Thymus (tissue), 11 donors: ENCODE measurements at regions not wholly inside any gene's neighbourhood (a gene's known extent, or its start where the extent isn't known, plus 50 kb on each side); places are given as distances from the start of the nearest gene placed in this dataset.
"Not testable (repeated sequence)": the region's sequence is repeated elsewhere in the genome, so short reads cannot be mapped to it uniquely, and the experiment has no call there.

Experiments
- DNase-seq, 9 donors: peaks; one replicate each; pipeline ENCODE4 v3.0.0-alpha.2; 2013; ENCODE audit warnings: low spot score in 9 of 9, low read depth in 6 of 9, missing footprints in 1 of 9
- H3K27ac ChIP-seq, 2 donors: one replicate each; pipeline ENCODE4 v1.5.1; 2013; ENCODE audit warnings: control low read depth in 1 of 2, low read depth in 1 of 2, low read length in 1 of 2, mild to moderate bottlenecking in 1 of 2, moderate library complexity in 1 of 2
- H3K27me3 ChIP-seq, 2 donors: one replicate each; pipeline ENCODE4 v1.5.1; 2013; ENCODE audit warnings: low read length in 1 of 2; ENCODE audit not compliant: control insufficient read depth in 2 of 2, insufficient read depth in 1 of 2
- H3K36me3 ChIP-seq, 2 donors: one replicate each; pipeline ENCODE4 v1.5.1; 2013; ENCODE audit warnings: low read length in 1 of 2, mild to moderate bottlenecking in 1 of 2, moderate library complexity in 1 of 2; ENCODE audit not compliant: control insufficient read depth in 2 of 2, insufficient read depth in 2 of 2
- H3K4me1 ChIP-seq, 2 donors: one replicate each; pipeline ENCODE4 v1.5.1; 2013; ENCODE audit warnings: low read length in 2 of 2; ENCODE audit not compliant: control insufficient read depth in 2 of 2, insufficient read depth in 2 of 2
- H3K4me3 ChIP-seq, 2 donors: one replicate each; pipeline ENCODE4 v1.5.1; 2013; ENCODE audit warnings: low read length in 2 of 2, control low read depth in 1 of 2, mild to moderate bottlenecking in 1 of 2
- H3K9me3 ChIP-seq, 2 donors: one replicate each; pipeline ENCODE4 v1.5.1; 2013; ENCODE audit warnings: low read length in 1 of 2, mild to moderate bottlenecking in 1 of 2; ENCODE audit not compliant: control insufficient read depth in 2 of 2, insufficient read depth in 1 of 2
- WGBS: extraction: QIAGEN DNeasy Blood & Tissue Kit; methylation state at CpG from one replicate; pipeline ENCODE4 v1.1.7; 2013; 5-methylcytosine and 5-hydroxymethylcytosine counted together
- donor health status: healthy.

- 94% methylated on average over 4 of the region's 4 CpGs for WGBS
- H3K27ac ChIP-seq, H3K4me3 ChIP-seq, DNase-seq, H3K36me3 ChIP-seq, H3K9me3 ChIP-seq: not testable (repeated sequence)
- Histone ChIP-seq H3K4me1 (peaks cover 0 to 12% of the 10 kb centered on the region in 2 donors), H3K27me3 (peaks cover 0 to 13% of the 10 kb centered on the region in 2 donors)
Observed at GRCh38 chr20:17891131-17891530, 77.5 kb downstream of the SNX5 start.

DNA sequence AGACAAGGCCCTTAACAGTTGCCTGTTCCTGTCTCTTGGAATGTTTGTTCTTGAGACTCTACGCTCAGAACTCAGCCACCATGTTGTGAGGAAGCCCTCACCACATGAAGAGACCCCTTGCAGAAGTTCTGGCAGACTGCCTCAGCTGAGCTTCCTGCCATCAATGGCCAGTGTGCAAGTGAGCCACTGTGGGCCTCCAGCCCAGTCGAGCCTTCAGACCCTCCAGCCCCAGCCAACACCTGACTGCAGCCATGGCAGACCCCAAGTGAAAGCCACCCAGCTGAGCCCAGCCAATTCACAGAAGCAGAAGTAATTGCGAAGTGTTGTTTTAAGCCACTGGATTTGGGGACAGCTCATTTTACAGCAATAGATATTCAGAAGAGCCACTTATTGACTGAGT is 78.3 kb downstream of the SNX5 start:
- no peak for DNase-seq
- H3K27me3 ChIP-seq: peaks cover 0 to 5% of the 10 kb centered on the region in 2 donors
- 95% methylated on average over 3 of the region's 3 CpGs for WGBS
- no peaks in the 10 kb centered on the region for H3K36me3 ChIP-seq
- no peak overlapping the region for H3K27ac ChIP-seq
- peaks cover 3 to 6% of the 10 kb centered on the region in 2 donors for H3K9me3 ChIP-seq
- peaks cover 0 to 4% of the 10 kb centered on the region in 2 donors for H3K4me1 ChIP-seq
- no peak overlapping the region for H3K4me3 ChIP-seq

DNA sequence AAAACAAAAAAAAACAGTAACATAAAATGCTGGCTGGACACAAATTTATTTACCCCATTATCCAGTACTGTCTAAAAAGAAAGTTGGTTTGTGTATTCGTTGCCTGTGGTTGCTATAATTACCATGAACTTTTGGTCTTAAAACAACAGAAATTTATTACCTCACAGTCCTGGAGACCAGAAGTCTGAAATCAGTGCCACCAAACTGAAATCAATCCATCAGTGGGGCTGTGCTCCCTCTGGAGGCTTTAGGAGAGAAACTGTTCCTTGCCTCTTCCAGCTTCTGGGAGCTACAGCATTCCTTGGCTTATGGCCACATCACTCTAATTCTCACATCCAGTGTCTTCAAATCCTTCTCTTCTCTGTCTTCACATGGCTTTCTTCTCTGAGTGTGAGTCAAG is 79.4 kb downstream of the SNX5 start:
- peaks cover 0 to 2% of the 10 kb centered on the region in 2 donors for H3K4me1 ChIP-seq
- WGBS: 89% methylated on average over 1 of the region's 1 CpG
- H3K36me3 ChIP-seq: no peaks in the 10 kb centered on the region
- peaks cover 3 to 6% of the 10 kb centered on the region in 2 donors for H3K9me3 ChIP-seq
- H3K4me3 ChIP-seq: no peak overlapping the region
- DNase-seq: no peak
- H3K27ac ChIP-seq: no peak overlapping the region
- no peaks in the 10 kb centered on the region for H3K27me3 ChIP-seq

DNA sequence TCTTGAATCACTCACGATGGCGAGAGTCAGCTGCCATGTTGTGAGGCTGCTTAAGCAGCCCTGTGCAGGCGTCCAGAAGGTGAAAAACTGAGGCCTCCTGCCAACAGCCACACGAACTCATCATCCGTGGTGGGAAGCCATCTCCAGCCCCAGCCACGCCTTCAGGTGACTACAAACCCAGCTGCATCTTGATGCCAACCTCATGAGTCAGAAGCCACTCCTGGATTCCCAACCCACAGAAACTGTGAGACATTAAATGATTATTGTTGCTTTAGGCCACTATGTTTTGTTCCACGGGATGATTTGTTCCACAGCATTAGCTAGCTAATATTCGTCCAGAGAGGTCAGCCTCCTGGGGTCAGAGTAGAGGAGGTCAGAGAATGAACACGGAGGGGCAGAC is 80.5 kb downstream of the SNX5 start:
- Histone ChIP-seq H3K27me3 (no peaks in the 10 kb centered on the region), H3K4me1 (peaks cover 0 to 2% of the 10 kb centered on the region in 2 donors), H3K4me3 (no peak overlapping the region), H3K36me3 (no peaks in the 10 kb centered on the region), H3K9me3 (peaks cover 3 to 6% of the 10 kb centered on the region in 2 donors), H3K27ac (no peak overlapping the region)
- 67% methylated on average over 9 of the region's 9 CpGs for WGBS
- no peak for DNase-seq

- no peaks in the 10 kb centered on the region for H3K36me3 ChIP-seq
- DNase-seq: no peak
- H3K27ac ChIP-seq: no peak overlapping the region
- no peaks in the 10 kb centered on the region for H3K27me3 ChIP-seq
- H3K4me1 ChIP-seq: peaks cover 0 to 2% of the 10 kb centered on the region in 2 donors
- WGBS: 95% methylated on average over 10 of the region's 10 CpGs
- peaks cover 3 to 6% of the 10 kb centered on the region in 2 donors for H3K9me3 ChIP-seq
- H3K4me3 ChIP-seq: no peak overlapping the region
Observed at GRCh38 chr20:17887331-17888030, 81.1 kb downstream of the SNX5 start.

GRCh38 chr20:17885544-17885943 is 83.0 kb downstream of the SNX5 start:
- no peaks in the 10 kb centered on the region for H3K36me3 ChIP-seq
- no peak for DNase-seq
- peaks cover 3 to 6% of the 10 kb centered on the region in 2 donors for H3K9me3 ChIP-seq
- H3K27ac ChIP-seq: no peak overlapping the region
- 42% methylated on average over 4 of the region's 4 CpGs for WGBS
- peaks cover 0 to 2% of the 10 kb centered on the region in 2 donors for H3K4me1 ChIP-seq
- H3K27me3 ChIP-seq: no peaks in the 10 kb centered on the region
- H3K4me3 ChIP-seq: no peak overlapping the region

- no peaks in the 10 kb centered on the region for H3K27me3 ChIP-seq
- no peak overlapping the region for H3K27ac ChIP-seq
- H3K36me3 ChIP-seq: no peaks in the 10 kb centered on the region
- H3K4me1 ChIP-seq: peaks cover 0 to 2% of the 10 kb centered on the region in 2 donors
- 93% methylated on average over 3 of the region's 3 CpGs for WGBS
- H3K4me3 ChIP-seq: no peak overlapping the region
- H3K9me3 ChIP-seq: peaks cover 1% of the 10 kb centered on the region in 2 donors
- no peak for DNase-seq
Observed at GRCh38 chr20:17885076-17885475, 83.5 kb downstream of the SNX5 start.

- no peaks in the 10 kb centered on the region for H3K9me3 ChIP-seq
- H3K27ac ChIP-seq: no peak overlapping the region
- WGBS: 93% methylated on average over 14 of the region's 14 CpGs
- H3K4me1 ChIP-seq: peaks cover 0 to 2% of the 10 kb centered on the region in 2 donors
- DNase-seq: no peak
- no peaks in the 10 kb centered on the region for H3K27me3 ChIP-seq
- H3K4me3 ChIP-seq: no peak overlapping the region
- H3K36me3 ChIP-seq: no peaks in the 10 kb centered on the region
Observed at GRCh38 chr20:17884307-17885003, 84.1 kb downstream of the SNX5 start.

GRCh38 chr20:17883592-17884306 is 84.8 kb downstream of the SNX5 start:
- H3K27me3 ChIP-seq: no peaks in the 10 kb centered on the region

More at GRCh38 chr20:17883592-17884306, 84.8 kb downstream of the SNX5 start:
- Histone ChIP-seq H3K4me3 (no peak overlapping the region), H3K27ac (no peak overlapping the region), H3K9me3 (no peaks in the 10 kb centered on the region), H3K36me3 (no peaks in the 10 kb centered on the region), H3K4me1 (peaks cover 0 to 2% of the 10 kb centered on the region in 2 donors)
- no peak for DNase-seq
- WGBS: 91% methylated on average over 8 of the region's 8 CpGs
